HG03457 (cell line): ENCODE measurements at regions not wholly inside any gene's neighbourhood (a gene's known extent, or its start where the extent isn't known, plus 50 kb on each side); places are given as distances from the start of the nearest gene placed in this dataset.

Experiments used
- ATAC-seq: cut with Tn5 transposase; IDR thresholded peaks from one replicate; pipeline ENCODE4 v1.9.1; 2021; ENCODE audit warnings: moderate number of reproducible peaks; ENCODE audit not compliant: unreplicated experiment

GRCh38 chr1:82485591-82486369 lies 685.0 kb downstream of the ADGRL2 start:
- no peak for ATAC-seq

- no peak for ATAC-seq
Observed at GRCh38 chr1:82483146-82483545, 682.4 kb downstream of the ADGRL2 start.

GRCh38 chr1:82478916-82479315 lies 678.2 kb downstream of the ADGRL2 start:
- no peak for ATAC-seq

GRCh38 chr1:82472489-82473131 lies 671.9 kb downstream of the ADGRL2 start:
- no peak for ATAC-seq

- ATAC-seq = no peak
Observed at GRCh38 chr1:82466891-82467290, 666.2 kb downstream of the ADGRL2 start.

- ATAC-seq = no peak
Observed at GRCh38 chr1:82466416-82466815, 665.7 kb downstream of the ADGRL2 start.

- no peak for ATAC-seq
Observed at GRCh38 chr1:82465024-82465423, 664.3 kb downstream of the ADGRL2 start.

GRCh38 chr1:82464362-82465001 lies 663.7 kb downstream of the ADGRL2 start:
- no peak for ATAC-seq

GRCh38 chr1:82463951-82464350 lies 663.2 kb downstream of the ADGRL2 start:
- no peak for ATAC-seq

- ATAC-seq = no peak
Observed at GRCh38 chr1:82462366-82462765, 661.6 kb downstream of the ADGRL2 start.

GRCh38 chr1:82455342-82455741 lies 654.6 kb downstream of the ADGRL2 start:
- ATAC-seq = no peak

- ATAC-seq = no peak
Observed at GRCh38 chr1:82454431-82454830, 653.7 kb downstream of the ADGRL2 start.

- no peak for ATAC-seq
Observed at GRCh38 chr1:82453511-82454185, 652.9 kb downstream of the ADGRL2 start.

GRCh38 chr1:82452096-82452495 lies 651.4 kb downstream of the ADGRL2 start:
- ATAC-seq = no peak

GRCh38 chr1:82451191-82451590 lies 650.5 kb downstream of the ADGRL2 start:
- ATAC-seq = no peak

- ATAC-seq = no peak
Observed at GRCh38 chr1:82449506-82450057, 648.8 kb downstream of the ADGRL2 start.

GRCh38 chr1:82446955-82447354 lies 646.2 kb downstream of the ADGRL2 start:
- ATAC-seq = no peak

- ATAC-seq = no peak
Observed at GRCh38 chr1:82446236-82446635, 645.5 kb downstream of the ADGRL2 start.

GRCh38 chr1:82445827-82446226 lies 645.1 kb downstream of the ADGRL2 start:
- no peak for ATAC-seq

GRCh38 chr1:82445132-82445531 lies 644.4 kb downstream of the ADGRL2 start:
- no peak for ATAC-seq

- ATAC-seq = no peak
Observed at GRCh38 chr1:82441402-82441801, 640.7 kb downstream of the ADGRL2 start.
